ENCODE measurements at regions not wholly inside any gene's neighbourhood (a gene's known extent, or its start where the extent isn't known, plus 50 kb on each side); places are given as distances from the start of the nearest gene placed in this dataset.

DNA sequence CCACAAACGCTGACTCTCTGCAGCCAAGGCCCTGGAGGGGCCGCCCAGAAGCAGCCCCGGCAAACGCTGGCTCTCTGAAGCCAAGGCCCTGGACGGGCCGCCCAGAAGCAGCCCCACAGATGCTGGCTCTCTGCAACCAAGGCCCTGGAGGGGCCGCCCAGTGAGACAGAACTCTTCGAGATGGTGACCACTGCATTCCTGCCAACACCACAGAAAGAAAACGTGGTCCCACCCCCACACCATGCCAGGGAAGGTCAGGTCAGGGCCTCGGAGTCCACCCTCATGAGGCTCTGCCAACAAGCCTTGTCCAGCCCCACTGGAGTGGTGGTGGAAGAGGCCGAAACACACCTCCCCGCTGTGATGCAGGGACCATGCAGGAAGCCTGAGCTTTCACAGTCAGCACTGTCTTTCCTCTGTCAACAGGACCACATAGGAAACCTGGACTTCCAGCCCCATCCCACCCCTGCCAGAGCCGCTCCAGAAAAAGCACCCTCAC lies 97.5 kb downstream of the DLL1 start:
- TF ChIP-seq, protein P1, sequence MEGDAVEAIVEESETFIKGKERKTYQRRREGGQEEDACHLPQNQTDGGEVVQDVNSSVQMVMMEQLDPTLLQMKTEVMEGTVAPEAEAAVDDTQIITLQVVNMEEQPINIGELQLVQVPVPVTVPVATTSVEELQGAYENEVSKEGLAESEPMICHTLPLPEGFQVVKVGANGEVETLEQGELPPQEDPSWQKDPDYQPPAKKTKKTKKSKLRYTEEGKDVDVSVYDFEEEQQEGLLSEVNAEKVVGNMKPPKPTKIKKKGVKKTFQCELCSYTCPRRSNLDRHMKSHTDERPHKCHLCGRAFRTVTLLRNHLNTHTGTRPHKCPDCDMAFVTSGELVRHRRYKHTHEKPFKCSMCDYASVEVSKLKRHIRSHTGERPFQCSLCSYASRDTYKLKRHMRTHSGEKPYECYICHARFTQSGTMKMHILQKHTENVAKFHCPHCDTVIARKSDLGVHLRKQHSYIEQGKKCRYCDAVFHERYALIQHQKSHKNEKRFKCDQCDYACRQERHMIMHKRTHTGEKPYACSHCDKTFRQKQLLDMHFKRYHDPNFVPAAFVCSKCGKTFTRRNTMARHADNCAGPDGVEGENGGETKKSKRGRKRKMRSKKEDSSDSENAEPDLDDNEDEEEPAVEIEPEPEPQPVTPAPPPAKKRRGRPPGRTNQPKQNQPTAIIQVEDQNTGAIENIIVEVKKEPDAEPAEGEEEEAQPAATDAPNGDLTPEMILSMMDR (IDR thresholded peaks at IDR 0.05), result no peak
- TF ChIP-seq POLR2A (IDR thresholded peaks at IDR 0.05), result no peak
